IPS-15b (cell line): ENCODE measurements at regions not wholly inside any gene's neighbourhood (a gene's known extent, or its start where the extent isn't known, plus 50 kb on each side); places are given as distances from the start of the nearest gene placed in this dataset.

Experiments
- H3K27me3 ChIP-seq: one replicate; pipeline ENCODE4 v1.6.1; 2013; ENCODE audit warnings: low read length; ENCODE audit not compliant: control insufficient read depth, insufficient read depth
- H3K36me3 ChIP-seq: one replicate; pipeline ENCODE4 v1.6.1; 2013; ENCODE audit warnings: low read length; ENCODE audit not compliant: control insufficient read depth, insufficient read depth
- H3K4me1 ChIP-seq: one replicate; pipeline ENCODE4 v1.6.1; 2013; ENCODE audit warnings: mild to moderate bottlenecking, low read length; ENCODE audit not compliant: control insufficient read depth, insufficient read depth
- H3K4me3 ChIP-seq: one replicate; pipeline ENCODE4 v1.5.1; 2013; ENCODE audit warnings: low read depth, low read length
- H3K9ac ChIP-seq: one replicate; pipeline ENCODE4 v1.6.1; 2013; ENCODE audit warnings: low read depth, mild to moderate bottlenecking, low read length
- H3K9me3 ChIP-seq: one replicate; pipeline ENCODE4 v1.6.1; 2013; ENCODE audit warnings: mild to moderate bottlenecking, low read length; ENCODE audit not compliant: control insufficient read depth, insufficient read depth

- Histone ChIP-seq H3K4me3 (no peak overlapping the region), H3K4me1 (no peaks in the 10 kb centered on the region), H3K9me3 (no peaks in the 10 kb centered on the region), H3K27me3 (no peaks in the 10 kb centered on the region), H3K9ac (no peak overlapping the region), H3K36me3 (no peaks in the 10 kb centered on the region)
Measured at GRCh38 chr12:46580445-46580844, 207.9 kb upstream of the SLC38A2 start.

- Histone ChIP-seq H3K36me3 (no peaks in the 10 kb centered on the region), H3K4me3 (no peak overlapping the region), H3K27me3 (no peaks in the 10 kb centered on the region), H3K4me1 (no peaks in the 10 kb centered on the region), H3K9me3 (no peaks in the 10 kb centered on the region), H3K9ac (no peak overlapping the region)
Measured at GRCh38 chr12:46579474-46579873, 206.9 kb upstream of the SLC38A2 start.

DNA sequence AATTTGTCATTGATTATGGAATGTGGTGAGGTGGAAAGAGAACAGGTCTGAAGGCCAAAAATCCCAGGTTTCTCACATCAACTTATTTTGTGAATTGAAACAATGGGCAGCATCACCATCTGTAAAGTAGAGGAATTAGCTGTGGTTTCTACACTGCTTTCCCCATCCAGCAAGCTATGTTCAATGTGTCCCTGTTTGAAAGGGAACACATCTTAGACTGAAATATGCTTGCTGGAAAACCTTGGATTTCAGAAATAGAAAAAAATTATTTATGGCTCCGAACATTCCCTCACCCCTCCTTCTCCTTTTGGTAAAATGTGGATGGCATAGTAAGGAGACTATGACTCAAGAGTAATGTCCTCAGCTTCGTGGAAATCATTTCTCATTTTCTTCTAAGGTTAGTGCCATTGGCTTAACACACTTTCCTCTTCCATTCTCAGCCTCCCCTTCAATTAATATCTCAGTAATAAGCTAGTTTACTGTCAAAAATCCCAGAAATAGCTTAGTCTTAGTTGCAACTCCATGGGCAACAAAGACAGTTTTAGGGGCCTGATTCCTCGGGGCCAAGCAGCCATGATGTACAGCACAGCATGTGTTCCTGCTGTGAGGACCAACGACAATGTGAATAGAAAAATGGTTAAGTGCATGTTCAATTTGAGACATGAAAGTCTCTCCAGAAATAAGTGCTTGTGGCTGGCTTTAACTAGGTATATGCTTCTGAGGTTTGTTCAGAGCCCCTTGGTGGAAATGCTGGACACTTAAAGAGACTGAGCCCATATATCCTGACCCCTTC lies 205.8 kb upstream of the SLC38A2 start:
- Histone ChIP-seq H3K9me3 (no peaks in the 10 kb centered on the region), H3K4me1 (no peaks in the 10 kb centered on the region), H3K27me3 (no peaks in the 10 kb centered on the region), H3K9ac (no peak overlapping the region), H3K4me3 (no peak overlapping the region), H3K36me3 (no peaks in the 10 kb centered on the region)

DNA sequence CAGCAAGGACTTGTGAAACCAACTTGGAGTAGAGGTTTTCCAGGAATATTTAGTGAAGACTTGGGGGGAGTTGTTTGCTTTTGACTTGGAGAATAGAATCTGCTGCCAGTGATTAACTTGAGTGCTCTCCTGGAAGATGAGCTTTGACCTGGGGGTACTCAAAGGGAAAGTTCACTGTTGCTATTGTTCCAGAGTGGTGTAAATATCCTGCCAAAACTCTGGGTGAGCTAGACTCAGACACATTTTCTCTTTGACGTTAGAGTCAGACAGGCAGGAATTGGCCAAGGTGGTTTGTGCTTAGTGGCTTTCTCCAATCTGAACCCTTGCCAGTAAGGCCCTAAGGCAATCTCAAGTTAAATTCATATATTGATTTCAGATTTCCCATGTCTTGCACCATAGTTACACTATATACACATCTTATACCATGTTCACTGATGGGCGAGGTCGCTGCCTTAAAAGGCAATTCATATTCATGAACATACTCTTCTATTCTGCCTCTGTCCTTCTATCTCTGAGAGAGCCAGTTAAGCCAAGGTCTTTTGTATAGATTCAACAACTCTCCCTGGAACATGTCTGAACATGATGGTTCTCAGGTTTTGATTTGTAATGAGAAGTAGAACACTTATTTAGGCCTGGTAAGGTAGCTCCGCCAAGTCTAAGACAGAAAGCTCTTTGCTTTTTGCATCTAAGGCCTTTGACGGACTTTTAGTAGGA lies 204.6 kb upstream of the SLC38A2 start:
- no peaks in the 10 kb centered on the region for H3K27me3 ChIP-seq
- H3K4me3 ChIP-seq, result no peak overlapping the region
- H3K4me1 ChIP-seq, result no peaks in the 10 kb centered on the region
- H3K9ac ChIP-seq, result peak overlapping the region; percentile 20
- H3K9me3 ChIP-seq, result no peaks in the 10 kb centered on the region
- no peaks in the 10 kb centered on the region for H3K36me3 ChIP-seq

DNA sequence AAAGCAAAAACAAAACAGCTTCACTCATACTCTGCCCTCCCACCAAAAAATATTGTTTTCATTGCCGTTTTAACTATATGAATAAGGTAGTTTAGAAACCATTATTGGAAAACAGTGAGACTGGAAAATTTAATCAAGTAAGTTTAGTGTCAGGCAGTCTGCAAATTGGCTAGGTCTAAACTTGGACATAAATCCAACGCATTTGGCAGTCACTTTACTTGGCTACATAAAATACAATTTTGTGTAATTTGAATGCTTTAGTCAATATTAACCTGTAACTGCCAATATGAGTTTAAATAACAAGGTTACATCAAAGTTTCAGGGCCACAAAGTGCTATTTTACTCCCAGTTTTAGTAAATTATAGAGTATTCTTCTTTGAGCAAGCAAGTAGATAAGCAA lies 202.3 kb upstream of the SLC38A2 start:
- Histone ChIP-seq H3K9me3 (no peaks in the 10 kb centered on the region), H3K36me3 (no peaks in the 10 kb centered on the region), H3K4me3 (no peak overlapping the region), H3K4me1 (no peaks in the 10 kb centered on the region), H3K9ac (no peak overlapping the region), H3K27me3 (no peaks in the 10 kb centered on the region)

DNA sequence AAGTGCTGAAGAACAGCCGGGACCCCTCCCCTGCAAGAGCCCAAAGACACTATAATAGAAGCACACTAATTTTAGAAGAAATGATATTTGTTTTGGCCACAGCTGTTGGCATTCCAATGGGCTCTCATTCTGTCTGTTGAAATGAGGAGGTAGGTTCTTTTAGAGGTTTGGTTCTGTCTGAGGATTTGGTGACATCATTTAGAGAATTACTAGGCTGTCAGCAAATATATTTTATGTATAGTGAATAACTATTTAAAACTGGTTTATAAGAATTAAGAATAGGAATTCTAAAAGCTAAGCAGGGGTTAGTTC lies 200.7 kb upstream of the SLC38A2 start:
- Histone ChIP-seq H3K9ac (no peak overlapping the region), H3K36me3 (no peaks in the 10 kb centered on the region), H3K4me1 (no peaks in the 10 kb centered on the region), H3K9me3 (no peaks in the 10 kb centered on the region), H3K27me3 (no peaks in the 10 kb centered on the region), H3K4me3 (no peak overlapping the region)

DNA sequence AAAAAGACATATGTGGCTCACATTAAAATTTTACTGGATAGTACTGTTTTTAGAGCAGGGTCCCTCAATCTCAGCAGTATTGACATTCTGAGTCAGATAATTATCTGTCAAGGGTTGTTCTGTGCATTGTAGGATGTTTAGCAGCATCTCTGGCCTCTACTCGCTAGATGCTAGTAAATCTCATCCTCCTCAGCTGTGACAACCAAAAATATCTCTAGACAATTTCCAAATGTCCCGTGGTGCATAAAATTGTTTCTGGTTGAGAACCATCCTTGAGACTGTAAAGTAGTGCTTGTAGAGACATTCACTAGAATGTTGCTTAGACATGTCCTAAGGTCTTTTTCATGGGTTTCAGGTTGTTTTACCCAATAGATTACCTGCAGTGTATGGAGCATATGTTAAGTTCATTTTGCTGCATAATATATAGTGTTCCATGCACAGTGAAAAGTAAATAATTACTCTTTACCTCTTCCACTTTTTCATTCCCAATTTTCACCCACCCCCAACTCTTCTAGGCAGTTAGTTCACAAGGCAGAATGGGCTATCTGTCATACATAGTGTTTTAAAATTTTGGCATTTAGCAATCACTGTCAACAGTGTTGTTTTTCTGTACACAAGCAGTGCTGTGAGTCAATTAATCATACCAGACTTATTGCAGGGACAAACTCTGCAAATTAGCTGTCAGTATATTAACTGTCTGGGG lies 200.2 kb upstream of the SLC38A2 start:
- H3K36me3 ChIP-seq, result no peaks in the 10 kb centered on the region
- no peaks in the 10 kb centered on the region for H3K4me1 ChIP-seq
- H3K9ac ChIP-seq, result no peak overlapping the region
- no peaks in the 10 kb centered on the region for H3K27me3 ChIP-seq
- no peaks in the 10 kb centered on the region for H3K9me3 ChIP-seq
- no peak overlapping the region for H3K4me3 ChIP-seq

DNA sequence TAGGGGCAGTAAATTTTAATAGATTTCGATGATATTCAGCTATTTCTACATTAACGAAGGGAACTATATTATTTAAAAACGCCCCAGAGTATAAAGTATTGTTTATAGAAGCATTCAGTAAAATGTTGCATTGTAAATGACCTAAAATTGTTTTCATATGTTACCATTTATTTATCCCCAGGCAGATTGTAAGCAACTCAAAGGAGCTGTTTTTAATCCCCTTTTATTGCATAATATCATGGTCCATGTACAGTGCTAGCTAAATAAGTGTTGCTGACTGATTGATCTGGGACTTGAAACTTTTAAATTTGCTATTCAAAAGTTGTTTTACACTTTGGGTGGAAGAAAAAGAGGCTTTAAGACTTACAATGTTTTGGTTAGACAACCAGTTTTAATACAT lies 199.0 kb upstream of the SLC38A2 start:
- Histone ChIP-seq H3K36me3 (no peaks in the 10 kb centered on the region), H3K4me3 (no peak overlapping the region), H3K9me3 (no peaks in the 10 kb centered on the region), H3K9ac (no peak overlapping the region), H3K4me1 (no peaks in the 10 kb centered on the region), H3K27me3 (no peaks in the 10 kb centered on the region)

DNA sequence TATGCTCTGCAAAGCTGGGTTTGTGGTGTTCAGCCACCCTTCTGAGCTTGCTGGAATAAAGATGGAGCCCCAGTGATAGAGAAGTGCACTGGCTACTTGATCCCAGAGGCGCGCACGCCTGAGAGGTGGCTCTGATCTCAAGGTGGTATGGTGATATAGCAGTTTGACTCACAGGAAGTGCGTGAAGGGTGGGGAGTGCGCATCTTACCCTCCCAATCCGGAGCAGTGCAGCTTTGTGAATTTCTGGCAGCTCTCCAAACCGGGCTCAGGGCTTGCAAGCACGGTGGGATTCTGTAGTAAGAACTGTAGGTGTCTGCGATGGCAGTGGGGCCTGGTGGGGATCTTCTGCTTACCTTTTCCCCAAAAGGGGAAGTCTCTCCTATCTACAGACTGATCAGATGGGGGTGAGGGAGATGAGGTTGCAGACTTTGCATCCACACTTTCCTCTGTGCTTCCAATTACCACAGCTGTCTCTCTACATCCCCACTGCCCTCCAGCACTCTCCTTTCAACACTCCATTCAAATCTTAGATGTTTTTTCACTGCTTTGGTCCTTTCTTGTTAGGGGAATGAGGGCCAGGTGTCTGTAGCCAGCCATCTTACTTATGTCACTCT lies 197.4 kb upstream of the SLC38A2 start:
- no peak overlapping the region for H3K9ac ChIP-seq
- H3K4me3 ChIP-seq, result no peak overlapping the region
- no peaks in the 10 kb centered on the region for H3K9me3 ChIP-seq
- no peaks in the 10 kb centered on the region for H3K36me3 ChIP-seq
- no peaks in the 10 kb centered on the region for H3K27me3 ChIP-seq
- no peaks in the 10 kb centered on the region for H3K4me1 ChIP-seq

DNA sequence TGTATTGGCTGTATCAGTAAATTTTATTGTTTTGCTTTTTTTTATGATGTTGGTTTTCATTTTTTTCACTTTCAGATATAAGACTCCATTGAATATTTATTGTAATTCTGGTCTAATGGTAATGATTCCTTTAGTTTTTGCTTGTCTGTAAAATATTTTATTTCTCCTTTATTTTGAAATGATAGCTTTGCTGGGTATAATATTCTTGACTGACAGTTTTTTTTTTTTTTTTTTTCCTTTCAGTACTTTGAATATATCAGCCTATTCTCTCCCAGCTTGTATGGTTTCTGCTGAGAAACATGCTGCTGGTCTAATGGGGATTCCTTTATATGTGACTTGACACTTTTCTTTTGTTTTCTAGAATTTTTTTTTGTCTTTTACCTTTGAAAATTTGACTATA lies 195.1 kb upstream of the SLC38A2 start:
- Histone ChIP-seq H3K4me3 (no peak overlapping the region), H3K9ac (no peak overlapping the region), H3K9me3 (no peaks in the 10 kb centered on the region), H3K36me3 (no peaks in the 10 kb centered on the region), H3K27me3 (no peaks in the 10 kb centered on the region), H3K4me1 (no peaks in the 10 kb centered on the region)

GRCh38 chr12:46562625-46563225 lies 190.2 kb upstream of the SLC38A2 start:
- Histone ChIP-seq H3K4me1 (peaks cover 5% of the 10 kb centered on the region), H3K9me3 (no peaks in the 10 kb centered on the region), H3K4me3 (no peak overlapping the region), H3K36me3 (no peaks in the 10 kb centered on the region), H3K27me3 (no peaks in the 10 kb centered on the region), H3K9ac (no peak overlapping the region)
